NCI-H146 treated with DMSO at 0.1 percent for 48 hours (cell line): ENCODE measurements at regions not wholly inside any gene's neighbourhood (a gene's known extent, or its start where the extent isn't known, plus 50 kb on each side); places are given as distances from the start of the nearest gene placed in this dataset.

ENCODE experiments used
- DNase-seq: peaks from one replicate; lab custom pipeline; 2025; ENCODE audit not compliant: unreplicated experiment; lab: John Stamatoyannopoulos, UW

- no peak for DNase-seq
Observed at GRCh38 chr9:84125046-84125445, 144.4 kb downstream of the RMI1 start.

GRCh38 chr9:84129529-84129928 is 148.9 kb downstream of the RMI1 start:
- DNase-seq: no peak

DNA sequence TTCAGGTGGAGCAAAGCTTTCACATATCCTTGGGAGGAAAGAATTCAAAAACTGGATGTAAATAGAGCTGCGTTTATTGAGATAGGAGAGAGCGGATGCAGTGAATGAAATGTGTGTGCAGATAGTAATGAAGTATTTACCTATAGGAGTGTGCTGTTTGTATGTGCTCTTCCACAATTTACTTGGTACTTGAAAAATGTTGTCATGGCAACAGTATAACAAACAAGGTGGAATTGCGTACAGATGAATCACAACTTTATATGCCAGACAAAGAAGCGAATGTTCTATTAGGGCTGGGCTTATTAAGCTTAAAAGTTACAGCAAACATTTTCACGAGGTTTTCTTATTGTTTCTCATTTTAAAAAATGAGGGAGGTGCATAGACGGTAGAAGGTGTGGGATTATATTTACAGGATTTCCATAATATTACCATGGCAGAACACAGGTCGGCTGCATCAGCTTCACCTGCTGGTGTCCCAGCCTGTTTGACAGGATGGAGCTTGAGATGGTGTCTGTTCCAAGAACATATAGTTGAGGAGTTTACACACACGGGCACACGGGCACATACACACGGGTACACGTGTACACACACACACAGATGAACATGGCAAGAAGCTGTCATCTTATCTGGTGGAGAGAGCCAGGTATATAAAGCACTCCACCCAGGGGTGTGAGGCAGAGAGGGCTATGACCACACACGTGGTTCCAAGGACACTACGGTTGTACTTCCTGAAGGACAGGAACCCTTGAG is 155.7 kb downstream of the RMI1 start:
- DNase-seq: no peak

- no peak for DNase-seq
Observed at GRCh38 chr9:84137968-84138367, 157.4 kb downstream of the RMI1 start.

DNA sequence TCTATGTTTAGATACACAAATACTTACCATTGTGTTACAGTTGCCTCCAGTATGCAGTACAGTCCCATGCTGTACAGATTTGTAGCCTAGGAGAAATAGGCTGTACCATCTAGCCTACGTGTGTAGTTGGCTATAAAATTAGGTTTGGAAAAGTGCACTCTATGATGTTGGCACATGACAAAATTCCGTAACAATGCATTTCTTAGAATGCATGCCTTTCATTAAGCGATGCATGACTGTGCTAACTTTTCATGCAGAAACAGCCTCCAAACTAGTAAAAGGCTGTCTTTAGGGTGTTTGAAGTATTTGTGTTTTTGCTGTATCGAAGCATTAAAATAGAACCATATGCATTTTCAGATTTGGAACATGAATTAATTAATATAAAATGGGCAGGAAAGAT is 157.9 kb downstream of the RMI1 start:
- no peak for DNase-seq

GRCh38 chr9:84139296-84140070 is 158.9 kb downstream of the RMI1 start:
- DNase-seq: no peak

- peak; percentile 53 for DNase-seq
Observed at GRCh38 chr9:84140535-84141101, 160.0 kb downstream of the RMI1 start.

- DNase-seq: peak; percentile 11
Observed at GRCh38 chr9:84141741-84142370, 161.3 kb downstream of the RMI1 start.

DNA sequence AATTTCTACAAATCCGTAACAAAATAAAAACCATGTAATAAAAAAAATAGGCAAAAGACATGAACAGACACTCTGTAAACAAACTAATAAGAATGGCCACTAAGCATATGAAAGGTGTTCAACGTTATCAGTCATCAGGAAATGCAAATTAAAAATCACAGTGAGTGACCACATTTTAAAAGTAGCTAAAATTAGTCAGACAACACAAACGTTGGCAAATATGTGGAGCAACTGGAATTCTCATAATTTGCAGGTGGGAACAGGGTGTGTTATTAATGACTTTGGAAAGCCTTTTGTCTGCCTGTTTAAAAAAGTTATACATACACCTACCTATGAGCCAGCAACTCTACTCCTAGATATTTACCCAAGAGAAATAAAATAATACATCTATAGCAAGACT is 164.4 kb downstream of the RMI1 start:
- no peak for DNase-seq

DNA sequence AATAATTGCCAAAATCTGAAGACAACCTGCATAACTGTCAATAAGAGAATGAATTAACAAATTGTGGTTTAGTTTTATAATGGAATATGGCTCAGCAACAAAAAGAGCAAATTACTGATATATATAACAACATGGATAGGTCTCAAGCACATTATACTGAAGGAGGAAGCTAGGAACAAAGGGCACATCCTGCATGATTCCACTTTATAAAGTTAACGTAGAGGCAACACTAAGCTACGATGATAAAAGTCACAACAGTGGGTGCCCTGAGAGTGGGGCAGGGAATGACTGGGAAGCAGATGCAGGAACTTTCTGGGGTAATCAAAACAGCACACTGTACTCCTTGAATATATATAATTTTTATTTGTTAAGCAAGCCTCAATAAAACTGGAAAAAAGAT is 165.2 kb downstream of the RMI1 start:
- DNase-seq: no peak

DNA sequence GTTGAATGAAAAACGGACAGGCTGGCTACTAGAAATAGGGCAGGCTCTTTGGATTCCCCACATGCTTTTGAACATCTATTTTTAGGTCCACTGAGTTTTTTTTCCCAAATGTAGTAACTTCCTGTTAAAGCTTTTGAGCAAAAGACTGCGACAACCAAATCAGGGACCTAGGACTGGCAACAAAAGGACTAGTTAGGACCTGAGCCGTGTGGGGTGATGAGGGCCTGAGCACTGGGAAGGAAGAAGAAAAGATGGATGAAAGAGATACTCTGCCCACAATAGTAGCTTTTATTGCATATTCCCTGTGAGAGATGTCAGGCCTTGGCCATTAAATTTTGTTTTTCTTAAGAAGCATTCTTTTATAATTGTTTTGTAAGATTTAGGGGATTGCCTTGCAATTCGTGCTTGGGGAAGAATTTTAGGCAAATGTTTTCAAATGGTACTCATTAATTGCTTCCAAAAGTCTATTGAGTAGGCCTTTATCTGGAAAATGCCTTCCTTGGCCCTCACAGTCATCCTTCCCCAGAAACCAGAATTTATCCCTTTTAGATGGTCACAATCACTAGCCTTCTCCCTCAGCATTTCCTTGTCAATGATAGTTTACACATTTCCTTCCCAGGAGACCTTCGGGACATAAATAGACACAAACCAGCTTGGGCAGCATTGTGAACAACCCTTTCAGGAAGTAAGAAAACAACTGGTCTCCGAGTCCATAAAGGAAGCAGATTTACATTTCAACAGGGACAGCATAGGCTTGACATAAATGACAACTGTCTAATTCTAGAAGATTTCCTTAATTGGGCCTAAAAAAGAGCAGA is 166.5 kb downstream of the RMI1 start:
- no peak for DNase-seq

GRCh38 chr9:84151236-84151635 is 170.6 kb downstream of the RMI1 start:
- DNase-seq: peak; percentile 64

DNA sequence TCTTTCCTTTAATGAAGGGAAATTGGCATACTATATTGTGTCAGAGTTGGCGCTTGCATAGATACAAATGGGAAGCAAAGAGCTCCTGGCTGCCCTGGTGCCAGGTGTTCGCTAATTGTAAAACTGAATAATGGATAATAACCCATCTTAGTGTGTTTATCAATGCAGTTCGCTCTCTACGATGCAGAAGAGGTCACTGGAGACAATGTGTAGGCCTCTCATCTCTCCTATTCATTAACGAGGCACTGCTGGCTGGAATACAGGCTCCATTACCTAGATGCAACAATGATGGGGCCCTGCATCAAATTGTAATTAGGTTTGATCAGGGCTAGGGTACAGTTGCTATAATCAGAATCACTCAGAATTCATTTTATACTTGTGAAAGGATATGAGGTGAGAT is 171.0 kb downstream of the RMI1 start:
- peak; percentile 80 for DNase-seq

DNA sequence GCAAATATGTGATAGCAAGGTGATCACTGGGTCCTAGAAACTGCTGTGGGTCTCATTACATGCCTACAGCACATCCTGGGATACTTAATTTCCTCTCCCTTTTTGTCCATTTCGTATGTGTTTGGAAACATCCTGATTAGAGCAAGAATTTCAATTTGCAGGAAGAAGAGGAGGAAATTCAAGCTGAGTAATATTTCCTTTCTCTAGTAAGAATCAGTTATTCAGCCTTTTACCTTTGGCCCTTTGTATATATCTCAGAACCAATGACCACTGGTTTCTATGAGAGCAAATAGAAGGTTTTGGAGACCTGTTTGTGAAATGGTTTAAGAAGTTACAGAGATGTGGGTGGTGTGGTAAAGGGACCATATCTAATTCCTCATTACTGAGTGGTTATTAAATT is 171.6 kb downstream of the RMI1 start:
- no peak for DNase-seq

DNA sequence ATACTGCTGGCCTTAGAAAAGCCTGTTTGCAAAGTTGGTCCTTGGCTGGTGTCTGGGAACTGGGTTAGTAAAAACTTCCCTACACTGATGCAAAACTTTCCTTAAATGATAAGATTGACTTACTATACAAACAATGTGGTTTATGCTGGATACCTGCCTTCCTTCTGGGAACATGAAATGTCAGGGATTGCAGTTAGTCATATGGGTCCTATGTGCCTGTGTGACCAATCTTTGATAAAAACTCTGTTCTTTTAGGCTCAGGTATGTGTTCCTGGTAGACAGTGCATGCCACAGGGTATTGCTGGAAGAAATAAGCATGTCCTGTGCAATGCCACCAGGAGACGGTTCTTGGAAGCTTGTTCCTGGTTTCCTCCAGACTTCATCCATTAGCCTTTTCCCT is 173.3 kb downstream of the RMI1 start:
- DNase-seq: no peak

- no peak for DNase-seq
Observed at GRCh38 chr9:84154320-84154719, 173.7 kb downstream of the RMI1 start.

DNA sequence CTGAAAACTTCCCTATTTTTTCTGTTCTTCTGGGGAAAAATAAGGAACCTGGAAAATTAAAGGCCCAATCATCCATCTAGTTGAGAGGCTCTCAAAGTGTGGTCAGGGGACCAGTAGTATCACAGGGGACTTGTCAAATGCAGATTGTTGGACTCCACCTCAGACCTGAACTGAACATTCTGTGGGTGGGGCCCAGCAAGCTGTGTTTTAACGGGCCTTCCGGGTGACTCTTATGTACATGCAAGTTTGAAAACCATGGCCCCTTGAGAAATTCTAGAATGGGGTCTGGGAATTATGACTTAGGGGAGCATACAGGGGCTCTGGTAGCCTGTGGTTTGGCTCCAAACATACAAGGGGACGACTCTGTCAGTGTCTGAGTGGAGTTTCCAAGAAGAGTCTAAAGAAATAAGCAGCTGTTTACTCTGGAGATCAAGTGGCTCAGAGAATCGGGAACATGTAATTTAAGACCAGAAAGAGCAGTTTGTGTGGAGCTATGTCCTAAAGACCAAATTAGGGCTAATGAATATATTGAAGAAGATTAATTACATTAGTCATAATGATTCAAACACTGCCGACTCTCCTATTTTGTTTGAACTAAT is 177.4 kb downstream of the SLC28A3 start:
- no peak for DNase-seq

DNA sequence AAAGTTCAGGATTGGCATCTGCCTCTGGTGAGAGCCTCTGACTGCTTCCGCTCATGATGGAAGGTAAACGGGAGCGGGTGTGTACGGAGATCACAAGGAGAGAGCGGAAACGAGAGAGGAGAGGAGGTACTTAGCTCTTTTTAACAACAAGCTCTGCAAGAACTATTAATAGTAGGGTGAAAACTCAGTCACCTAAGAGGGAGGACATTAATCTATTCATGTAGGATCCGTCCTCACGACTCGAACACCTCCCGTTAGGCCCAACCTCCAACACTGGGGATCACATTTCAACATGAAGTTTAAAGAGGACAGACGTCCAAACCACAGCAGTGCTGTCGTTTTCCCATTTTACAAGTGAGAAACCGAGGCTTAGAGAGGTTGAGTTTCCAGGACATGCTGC is 173.7 kb downstream of the SLC28A3 start:
- no peak for DNase-seq

GRCh38 chr9:84169240-84169639 is 171.3 kb downstream of the SLC28A3 start:
- no peak for DNase-seq

- DNase-seq: no peak
Observed at GRCh38 chr9:84170521-84171141, 169.9 kb downstream of the SLC28A3 start.
